Sigmoid colon (tissue), 3 donors: ENCODE measurements at regions not wholly inside any gene's neighbourhood (a gene's known extent, or its start where the extent isn't known, plus 50 kb on each side); places are given as distances from the start of the nearest gene placed in this dataset.

Experiments
- POLR2A ChIP-seq, 2 donors: fragments of 450-650 bp; IDR thresholded peaks; one replicate each; pipeline ENCODE4 v1.6.1; 2016; ENCODE audit warnings: antibody characterized with exemption in 2 of 2, mild to moderate bottlenecking in 2 of 2, moderate library complexity in 2 of 2
- TF ChIP-seq, protein P1 (sequence below), 4 experiments: fragments of 450-650 bp in 3 of 4; fragments of 200-600 bp in 1 of 4; IDR thresholded peaks; one replicate each; pipeline ENCODE4 v1.5.1; 2016 to 2019; ENCODE audit warnings: antibody characterized with exemption in 4 of 4, mild to moderate bottlenecking in 3 of 4, moderate library complexity in 2 of 4

DNA sequence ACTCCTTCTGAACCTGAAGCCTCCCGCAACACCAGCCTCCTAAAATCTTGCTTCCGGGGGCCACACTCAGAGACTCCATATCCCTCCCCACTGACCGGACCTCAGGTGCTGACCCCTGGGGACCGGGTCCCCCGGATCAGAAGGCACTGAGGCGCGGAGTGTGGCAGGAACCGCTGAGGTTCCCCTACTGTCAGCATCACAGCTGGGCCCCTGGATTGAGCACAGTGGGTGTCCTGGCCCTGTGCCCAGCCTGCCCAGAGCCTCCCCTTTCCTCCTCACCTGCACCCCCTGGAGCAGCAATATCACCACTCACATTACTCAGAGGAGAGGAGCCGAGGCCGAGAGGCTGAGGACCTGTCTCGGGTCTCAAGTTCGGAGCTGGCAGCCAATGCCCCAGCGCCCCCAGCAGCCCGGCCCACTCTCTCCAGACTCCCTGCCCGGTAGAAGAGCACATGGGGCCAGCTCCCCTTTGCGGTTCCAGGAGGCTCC lies 101.2 kb upstream of the EIF5 start:
- TF ChIP-seq, protein P1, sequence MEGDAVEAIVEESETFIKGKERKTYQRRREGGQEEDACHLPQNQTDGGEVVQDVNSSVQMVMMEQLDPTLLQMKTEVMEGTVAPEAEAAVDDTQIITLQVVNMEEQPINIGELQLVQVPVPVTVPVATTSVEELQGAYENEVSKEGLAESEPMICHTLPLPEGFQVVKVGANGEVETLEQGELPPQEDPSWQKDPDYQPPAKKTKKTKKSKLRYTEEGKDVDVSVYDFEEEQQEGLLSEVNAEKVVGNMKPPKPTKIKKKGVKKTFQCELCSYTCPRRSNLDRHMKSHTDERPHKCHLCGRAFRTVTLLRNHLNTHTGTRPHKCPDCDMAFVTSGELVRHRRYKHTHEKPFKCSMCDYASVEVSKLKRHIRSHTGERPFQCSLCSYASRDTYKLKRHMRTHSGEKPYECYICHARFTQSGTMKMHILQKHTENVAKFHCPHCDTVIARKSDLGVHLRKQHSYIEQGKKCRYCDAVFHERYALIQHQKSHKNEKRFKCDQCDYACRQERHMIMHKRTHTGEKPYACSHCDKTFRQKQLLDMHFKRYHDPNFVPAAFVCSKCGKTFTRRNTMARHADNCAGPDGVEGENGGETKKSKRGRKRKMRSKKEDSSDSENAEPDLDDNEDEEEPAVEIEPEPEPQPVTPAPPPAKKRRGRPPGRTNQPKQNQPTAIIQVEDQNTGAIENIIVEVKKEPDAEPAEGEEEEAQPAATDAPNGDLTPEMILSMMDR (IDR thresholded peaks at IDR 0.05), result no peak
- no peak for TF ChIP-seq POLR2A (IDR thresholded peaks at IDR 0.05)
